Frontal cortex (tissue), 3 donors: ENCODE measurements at regions not wholly inside any gene's neighbourhood (a gene's known extent, or its start where the extent isn't known, plus 50 kb on each side); places are given as distances from the start of the nearest gene placed in this dataset.

Experiments used
- DNase-seq, 2 donors: peaks; one replicate each; pipeline ENCODE4 v3.0.0; 2012; ENCODE audit warnings: low spot score in 2 of 2
- FAIRE-seq: peaks from 2 replicates; lab custom pipeline; 2012; peaks lifted over from hg19 to GRCh38; lab: Jason Lieb, UNC
- donor health status: control.
- donor health status: control.
- donor health status: control.

DNA sequence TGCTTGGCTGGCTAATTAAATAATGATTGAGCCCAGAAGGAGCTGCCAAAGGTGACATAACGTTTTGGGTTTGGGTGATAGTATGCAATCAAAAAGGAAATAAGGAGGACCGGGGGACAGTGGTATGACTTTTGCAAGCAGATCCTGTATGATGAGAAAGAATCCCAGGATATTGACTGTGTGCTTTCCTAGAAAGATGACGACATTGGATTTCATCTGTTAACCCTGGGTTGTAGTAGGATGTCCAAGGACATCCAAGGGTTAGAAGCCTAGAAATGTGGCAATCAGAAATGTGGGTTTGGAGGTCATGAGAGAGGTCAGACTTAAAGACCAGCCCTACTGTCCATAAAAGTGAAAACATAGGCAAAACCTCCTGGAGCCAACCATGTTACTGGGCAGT, 50.3 kb upstream of the HMHB1 start:
- FAIRE-seq (no peak), DNase-seq (no peak)

DNA sequence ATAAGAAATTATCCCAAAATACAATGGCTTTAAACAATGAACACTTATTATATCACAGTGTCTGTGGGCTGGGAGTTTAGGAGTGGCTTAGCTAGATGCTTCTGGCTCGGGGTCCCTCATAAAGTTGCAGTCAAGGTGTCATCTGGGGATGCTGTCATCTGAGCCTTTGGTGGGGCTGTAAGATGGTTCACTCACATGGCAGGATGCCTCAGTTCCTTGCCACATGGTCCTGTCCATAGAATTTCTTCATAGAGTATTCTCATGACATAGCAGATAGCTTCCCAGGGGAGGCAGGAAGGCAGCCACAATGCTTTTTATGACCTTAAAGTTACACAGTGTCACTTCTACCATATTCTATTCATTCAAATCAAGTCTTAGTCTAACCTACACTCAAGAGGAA, 51.2 kb upstream of the HMHB1 start:
- DNase-seq (no peak), FAIRE-seq (no peak)

DNA sequence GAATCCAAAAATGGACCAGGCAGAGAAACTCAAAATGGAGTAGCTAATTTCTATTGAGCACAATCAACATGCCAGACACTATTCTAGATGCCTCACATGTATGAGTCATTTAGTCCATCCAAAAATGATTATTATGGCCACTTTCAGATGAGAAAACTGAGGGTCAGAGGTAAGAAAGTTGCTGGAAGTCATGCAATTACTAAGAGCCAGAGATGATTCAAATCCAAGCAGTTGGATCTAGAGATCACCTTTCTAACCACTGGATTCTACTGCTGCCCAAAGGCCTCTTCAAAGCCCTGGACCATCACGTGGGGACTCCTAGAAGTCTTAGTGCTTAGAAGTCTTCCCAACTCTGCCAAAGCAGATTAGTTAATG, 51.8 kb upstream of the HMHB1 start:
- FAIRE-seq (no peak), DNase-seq (no peak)

DNA sequence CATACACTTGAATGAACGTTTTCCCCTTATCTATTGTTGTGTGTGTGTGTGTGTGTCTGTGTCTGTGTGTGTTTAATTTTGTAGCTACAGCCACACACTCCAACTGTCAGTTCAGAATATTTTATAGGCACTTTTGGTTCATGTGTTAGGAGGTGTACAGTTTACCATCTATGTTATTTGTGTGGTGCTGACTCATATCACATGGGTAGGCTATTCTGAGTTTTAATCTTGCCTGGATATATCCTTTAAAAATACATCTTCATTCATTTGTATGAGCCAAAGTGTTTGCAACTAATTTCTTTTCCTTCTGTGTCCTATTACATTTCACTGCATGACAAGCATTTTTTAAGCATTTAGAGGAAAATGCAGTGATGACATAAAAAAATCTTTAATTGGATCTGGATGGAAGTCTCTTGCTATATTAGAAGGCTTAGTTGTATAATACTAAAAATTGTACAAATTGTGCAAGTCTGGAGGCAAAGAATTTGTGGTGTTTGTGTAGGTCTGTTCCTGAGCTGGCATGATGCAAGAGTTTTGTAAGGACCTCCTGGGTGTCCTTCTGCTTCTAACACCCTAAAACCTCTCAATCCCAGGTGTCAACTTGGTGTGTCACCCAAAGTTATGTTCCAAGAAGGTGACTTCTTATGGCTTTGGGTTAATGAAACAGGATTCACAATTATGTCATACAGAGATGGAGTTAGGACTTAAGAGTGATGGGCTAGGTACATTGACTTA, 52.4 kb upstream of the HMHB1 start:
- no peak for DNase-seq
- FAIRE-seq: no peak

DNA sequence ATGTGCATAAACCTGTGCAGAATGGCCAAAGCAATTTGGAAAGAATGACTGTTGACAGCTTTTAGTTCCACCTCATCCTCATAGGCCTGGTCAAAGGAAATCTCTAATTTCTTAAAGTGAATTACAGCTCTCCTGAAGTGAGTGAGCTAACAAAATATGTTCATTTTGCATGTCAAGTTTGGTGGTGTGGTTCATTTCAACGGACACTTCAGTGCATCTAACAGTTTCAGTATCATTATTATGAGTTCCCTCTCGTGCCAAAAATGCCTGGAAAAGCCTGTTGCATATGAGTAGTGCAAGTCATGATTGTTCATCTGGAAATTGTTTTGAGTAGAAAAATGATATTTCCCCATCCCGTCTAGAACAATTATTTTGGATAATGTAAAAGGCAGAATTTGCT, 53.2 kb upstream of the HMHB1 start:
- DNase-seq (no peak), FAIRE-seq (no peak)

DNA sequence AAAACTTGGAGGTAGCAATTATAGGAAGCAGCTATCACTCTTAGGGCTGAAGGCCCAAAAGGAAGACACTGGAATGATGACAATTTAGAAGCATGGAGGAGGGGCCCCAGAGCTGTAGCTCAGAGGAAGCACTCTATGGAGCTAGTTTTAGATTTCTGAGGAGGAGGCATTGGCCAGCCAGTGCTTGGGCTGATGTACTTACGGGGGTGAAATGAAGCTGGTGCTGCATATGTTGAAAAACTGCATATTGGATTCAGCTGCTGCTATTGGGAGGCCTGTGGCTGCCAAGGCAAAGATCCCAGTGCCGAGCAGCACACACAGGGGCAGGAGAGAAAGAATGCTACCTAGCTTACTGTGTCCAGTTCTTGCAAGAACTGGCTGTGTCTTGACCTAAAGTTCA, 53.9 kb upstream of the HMHB1 start:
- no peak for FAIRE-seq
- no peak for DNase-seq

DNA sequence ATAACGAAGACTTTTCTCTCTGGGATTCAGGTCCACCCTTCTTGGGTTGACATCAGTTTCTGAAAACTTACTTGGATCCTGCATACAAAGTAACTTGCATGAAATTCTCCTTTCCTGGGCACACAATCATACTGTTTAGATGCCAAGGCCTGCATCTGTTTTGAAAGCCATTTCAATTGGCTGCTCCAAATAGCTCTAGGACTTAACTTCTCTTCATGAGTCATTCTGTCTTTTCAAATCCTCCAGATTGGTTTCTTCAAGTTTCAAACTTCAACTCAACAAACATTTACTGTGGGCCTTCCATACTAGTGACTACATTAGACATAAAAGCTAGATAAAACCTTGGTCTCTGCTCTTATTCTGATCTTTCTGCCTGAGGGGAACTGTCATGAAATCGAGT, 54.8 kb upstream of the HMHB1 start:
- DNase-seq (no peak), FAIRE-seq (no peak)

DNA sequence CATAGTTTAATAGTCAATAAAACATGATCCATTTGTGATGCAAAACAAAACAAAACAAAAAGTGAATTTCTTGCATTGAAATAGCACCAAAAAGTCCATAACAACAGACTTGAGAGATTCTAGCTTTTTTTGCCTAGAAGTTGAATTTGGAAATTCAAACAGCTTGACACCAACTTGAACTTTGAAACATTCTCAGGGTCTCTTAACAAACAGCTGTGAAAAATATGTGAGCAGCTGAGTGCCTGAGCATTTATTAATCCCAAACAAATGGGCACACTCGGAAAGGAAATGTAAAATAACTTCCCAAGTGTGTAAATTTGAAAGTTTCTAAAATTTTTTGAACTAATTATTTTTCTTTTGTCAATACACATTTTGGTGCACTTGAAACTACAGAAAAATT, 56.0 kb upstream of the HMHB1 start:
- FAIRE-seq: no peak
- no peak for DNase-seq

DNA sequence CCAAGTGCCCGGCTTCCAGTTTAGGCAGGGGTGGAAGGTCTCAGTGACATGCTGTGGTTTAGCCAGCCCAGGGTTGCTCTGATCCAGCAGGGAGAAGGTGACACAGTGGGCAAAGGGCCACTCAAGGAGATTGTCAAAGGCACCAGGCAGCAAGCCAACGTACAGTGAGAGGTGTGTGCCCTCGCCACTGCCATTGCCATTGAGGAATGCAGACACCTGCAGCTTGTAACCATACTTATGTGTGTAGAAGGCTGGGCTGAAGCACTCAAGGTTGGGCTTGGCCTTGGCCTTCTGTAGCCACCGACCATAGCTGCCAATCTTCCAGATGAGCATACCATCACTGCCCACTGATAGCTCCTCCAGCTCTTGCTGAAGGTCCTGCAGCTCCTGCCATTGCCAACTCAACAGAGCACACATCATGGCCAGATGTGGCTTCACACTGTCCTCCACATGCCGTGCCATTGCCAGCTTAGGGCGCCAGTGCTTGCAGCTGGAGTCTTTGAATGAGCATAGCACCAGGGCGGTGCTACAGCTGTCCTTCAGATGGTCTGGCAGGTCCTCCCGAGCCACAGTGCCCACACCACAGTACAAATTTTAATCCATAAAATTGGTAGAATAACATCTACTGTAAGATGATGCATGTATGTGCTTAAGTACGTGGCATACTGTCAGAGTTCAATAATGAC, 59.7 kb upstream of the HMHB1 start:
- DNase-seq (no peak), FAIRE-seq (no peak)

DNA sequence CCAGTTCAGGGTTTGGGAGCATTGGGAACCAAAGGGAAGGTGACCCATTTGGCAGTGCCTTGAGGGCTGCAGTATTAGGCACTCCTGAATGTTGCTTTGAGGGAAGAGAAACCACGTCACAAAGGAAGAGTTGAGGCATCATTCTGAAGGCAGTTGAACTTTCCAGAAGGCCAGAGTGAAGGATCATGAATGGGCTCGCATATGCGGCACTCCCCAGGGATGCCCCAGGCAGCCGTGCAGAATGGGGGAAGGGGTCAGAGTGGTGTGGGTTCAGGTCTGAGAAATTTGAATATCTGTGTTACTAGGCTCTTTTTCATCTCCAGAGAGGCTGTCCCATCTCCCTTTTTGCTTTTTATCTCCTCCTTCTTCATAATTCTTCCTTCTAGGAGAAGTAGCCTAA, 60.6 kb upstream of the HMHB1 start:
- DNase-seq (no peak), FAIRE-seq (no peak)

DNA sequence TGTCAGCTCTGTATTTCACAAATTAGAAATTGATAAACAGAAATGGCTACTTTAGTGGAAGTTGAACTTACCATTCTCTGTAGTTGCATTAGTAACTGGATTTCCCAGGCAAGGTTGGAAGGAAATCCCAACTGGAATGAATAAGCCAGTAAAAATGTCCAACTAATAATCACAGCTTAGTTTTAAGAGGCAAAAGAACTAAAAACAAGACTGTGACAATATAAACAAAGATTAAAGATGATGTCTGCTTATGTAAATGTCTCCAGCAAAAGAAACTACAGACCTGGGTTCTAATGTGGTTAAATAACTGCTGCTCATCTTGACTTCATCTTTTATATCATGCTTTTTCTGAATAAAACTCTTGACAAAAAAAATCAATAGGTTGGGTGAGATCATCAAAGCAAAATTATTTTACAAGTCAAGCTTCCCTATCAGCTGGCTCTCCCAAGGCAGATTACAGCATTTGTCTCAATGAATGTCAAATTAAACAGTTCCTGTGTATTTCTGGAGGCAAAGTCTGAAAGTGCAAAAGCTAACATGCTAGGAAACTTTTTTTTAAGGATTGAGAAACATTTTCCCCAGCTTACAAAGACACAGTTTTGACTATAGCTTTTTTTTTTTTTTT, 62.3 kb upstream of the HMHB1 start:
- FAIRE-seq (no peak), DNase-seq (no peak)

DNA sequence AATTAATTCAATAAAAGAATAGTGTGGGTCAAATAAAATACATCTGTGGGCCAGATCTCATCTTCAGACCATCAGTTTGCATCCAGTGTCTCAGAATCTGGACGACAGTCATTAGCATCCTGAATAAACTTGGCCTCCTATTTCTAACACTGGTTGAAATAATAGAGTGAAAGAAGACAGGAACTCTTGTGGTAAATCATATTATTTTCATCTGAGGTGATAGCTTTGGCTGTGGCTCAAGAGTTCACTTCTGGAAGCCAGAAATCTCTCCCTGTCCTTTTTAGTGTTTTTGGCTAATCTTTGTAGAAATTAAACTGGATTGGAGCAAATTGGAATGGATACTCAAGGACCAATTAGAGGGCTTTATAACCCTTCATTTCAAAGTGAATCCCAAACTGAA, 63.4 kb upstream of the HMHB1 start:
- FAIRE-seq (no peak), DNase-seq (no peak)

DNA sequence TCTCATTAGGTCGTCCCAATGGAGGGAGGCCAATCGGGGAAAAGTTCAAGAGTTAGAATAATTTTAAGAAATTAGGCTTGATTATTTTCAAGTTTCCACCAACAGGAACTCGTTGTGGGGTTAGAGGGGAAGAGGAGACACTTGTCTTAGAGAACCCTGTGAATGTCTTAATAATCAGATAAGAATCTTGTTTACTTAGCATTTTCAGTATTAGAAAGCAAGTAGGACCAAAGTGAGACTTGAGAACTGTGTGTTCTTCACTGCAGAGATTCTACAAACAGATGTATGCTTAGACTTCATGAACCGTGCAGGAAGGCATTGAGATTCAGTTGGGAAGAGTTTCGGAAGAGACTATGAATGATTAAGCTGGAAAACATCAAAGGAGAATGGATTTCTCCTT, 69.0 kb upstream of the HMHB1 start:
- DNase-seq (no peak), FAIRE-seq (no peak)

DNA sequence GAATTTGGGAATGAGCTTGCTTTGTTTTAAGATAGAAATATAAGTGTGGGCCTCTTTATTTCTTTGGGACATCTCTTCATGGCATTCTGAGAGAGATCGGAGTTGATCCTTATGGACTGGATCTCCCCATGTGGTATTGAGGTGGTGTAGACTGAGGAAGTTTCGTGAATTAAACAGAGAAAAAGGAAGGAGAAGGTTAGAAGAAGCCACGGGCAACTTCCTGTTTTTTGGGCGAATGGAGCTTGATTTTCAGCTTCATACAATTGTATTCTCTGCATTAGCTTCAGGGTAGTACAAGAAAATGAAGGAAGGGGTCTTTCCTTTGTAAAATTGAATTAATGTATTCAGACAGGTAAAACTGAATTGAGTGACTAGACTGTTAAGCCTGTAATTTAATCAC, 70.5 kb upstream of the HMHB1 start:
- DNase-seq (no peak), FAIRE-seq (no peak)

DNA sequence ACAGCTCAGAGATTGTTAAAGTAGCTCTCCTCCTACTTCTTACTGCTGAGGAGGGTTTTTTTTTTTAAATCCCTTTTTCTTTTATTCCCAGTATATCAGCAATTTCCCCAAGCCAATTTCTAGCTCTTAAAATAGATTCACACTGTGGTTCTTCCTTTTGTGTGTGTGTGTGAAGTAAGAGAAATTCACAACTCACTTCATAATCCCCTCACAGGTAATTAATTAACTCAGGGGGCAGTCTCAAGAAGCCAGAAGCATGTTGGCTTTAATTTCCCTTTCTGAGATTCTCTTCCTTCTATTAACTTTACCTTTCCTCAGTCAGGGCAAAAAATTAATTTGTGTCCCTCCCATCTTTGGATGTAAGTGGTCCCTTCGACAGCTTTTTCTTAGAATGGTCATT, 71.0 kb upstream of the HMHB1 start:
- FAIRE-seq (no peak), DNase-seq (no peak)

DNA sequence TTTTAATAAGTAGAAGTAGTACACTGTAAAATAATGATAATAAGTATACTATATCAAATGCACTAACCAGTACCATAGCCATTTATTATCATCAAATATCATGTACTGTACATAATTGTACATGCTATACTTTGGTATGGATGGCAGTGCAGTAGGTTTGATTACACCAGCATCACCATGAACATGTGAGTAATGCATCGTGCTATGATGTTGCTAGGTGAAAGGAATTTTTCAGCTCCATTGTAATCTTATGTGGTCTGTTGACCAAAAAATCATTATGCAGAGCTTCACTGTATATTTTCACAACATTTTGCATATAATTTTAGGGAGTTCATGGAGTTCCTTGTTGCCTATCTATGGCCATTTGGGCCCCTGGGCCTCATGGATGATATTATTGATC, 72.2 kb upstream of the HMHB1 start:
- no peak for FAIRE-seq
- DNase-seq: no peak

DNA sequence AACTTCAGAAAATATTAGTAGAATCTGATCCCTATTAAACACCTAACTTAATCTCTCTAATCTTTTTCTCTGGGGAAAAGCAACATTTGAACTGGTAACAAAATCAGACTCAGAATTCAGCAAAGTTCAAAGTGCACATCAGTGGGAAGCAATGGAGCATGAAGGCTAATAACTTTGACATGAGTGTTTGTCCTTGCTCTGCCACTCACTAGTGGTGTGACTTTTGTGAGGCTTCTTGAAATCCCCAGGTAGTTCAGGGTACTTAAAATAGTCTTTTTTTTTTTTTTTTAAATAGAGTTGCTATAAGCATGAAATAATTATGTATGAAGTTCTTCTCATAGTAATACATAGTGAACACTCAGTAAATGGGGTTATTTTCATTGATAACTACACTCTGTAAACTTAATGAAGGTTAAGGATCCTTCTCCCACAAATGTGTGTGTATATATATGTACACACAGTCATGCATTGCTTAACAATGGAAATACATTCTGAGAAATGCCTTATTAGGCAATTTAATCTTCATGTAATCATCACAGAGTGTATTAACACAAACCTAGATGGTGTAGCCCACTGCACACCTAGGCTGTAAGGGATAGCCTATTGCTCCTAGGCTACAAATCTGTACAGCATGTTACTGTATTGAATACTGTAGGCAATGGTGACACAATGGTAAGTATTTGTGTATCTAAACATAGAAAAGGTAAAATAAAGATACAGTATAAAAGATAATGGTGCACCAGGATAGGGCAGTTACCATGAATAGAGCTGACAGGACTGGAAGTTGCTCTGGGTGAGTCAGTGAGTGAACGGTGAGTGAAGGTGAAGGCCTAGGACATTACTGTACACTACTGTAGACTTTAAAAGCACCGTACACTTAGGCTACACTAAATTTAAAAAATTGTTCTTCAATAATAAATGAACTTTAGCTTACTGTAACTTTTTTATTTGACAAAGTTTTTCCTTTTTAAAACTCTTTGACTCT, 73.3 kb upstream of the HMHB1 start:
- FAIRE-seq: no peak
- DNase-seq: no peak

DNA sequence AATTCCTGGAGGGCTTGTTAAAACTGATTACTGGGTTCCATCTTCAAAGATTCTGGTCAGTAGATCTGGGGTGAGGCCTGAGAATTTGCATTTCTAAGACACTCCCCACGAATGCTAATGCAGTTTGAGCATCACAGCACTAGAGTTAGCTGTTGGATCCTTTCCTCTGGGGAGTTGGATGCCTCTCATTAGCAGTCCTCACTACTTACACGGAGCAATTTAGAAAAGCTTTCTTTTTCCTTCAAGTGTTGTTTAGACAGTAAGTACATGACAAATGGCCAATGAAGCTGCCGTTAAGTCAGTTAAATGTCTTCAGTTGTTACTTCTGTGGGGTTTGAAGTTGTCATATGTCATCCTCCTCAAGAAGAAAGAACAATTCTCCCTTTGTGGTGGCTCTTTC, 74.9 kb upstream of the HMHB1 start:
- FAIRE-seq (no peak), DNase-seq (no peak)

DNA sequence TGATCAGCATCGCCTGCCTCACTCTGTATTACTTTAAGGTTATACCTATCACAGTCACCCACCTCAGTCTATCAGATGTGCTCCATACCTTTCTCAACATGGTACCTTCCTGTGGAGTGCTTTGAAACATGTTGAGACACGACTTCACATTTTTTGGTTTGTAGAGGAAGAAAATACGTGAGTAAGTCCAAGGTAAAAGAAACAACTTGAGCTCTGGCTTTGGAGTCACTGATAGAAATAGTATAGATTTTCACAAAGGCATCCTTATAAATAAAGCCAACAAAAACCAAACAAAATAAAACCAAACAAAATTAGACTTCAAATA, 77.5 kb upstream of the HMHB1 start:
- FAIRE-seq (no peak), DNase-seq (no peak)

DNA sequence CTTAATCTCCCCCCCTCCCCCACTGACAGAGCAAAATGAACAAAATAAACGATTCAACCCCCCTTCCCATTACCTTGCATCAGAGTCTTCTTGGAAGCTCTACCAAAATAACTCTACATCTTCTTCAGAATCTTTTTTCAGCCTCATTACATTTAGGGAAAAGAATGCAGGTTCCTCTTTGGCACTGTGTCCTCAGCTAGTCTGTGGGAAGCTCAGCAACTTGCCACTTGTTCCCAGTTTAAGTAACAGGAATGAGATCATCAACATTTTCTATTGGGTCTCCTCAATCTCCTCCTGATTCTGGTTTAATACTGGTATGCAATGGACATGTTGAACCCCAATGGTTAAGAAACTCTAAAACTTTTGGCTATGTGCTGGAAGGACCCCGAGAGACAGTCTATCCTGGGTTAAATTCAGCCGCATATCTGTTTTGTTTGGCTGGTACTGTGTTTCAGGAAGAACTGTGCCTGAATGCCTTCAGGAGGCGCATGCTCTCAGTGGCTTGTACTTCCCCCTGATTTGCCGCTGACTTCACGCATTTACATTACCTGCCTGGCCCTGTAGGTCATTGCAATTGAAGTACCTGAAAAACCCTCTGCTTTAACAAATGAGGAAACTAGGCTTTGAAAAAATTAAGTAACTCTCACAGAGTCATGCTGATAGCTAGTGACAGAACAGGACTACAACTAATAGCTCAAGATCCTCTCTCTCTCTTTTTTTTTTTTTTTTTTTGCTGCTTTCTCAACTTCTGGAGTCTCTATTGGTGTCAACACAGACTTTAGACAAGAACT, 78.1 kb upstream of the HMHB1 start:
- no peak for DNase-seq
- FAIRE-seq: no peak
